K562 (cell line): ENCODE measurements at regions not wholly inside any gene's neighbourhood (a gene's known extent, or its start where the extent isn't known, plus 50 kb on each side); places are given as distances from the start of the nearest gene placed in this dataset.
"Not testable (repeated sequence)": the region's sequence is repeated elsewhere in the genome, so short reads cannot be mapped to it uniquely, and the experiment has no call there.

Experiments
- ATAC-seq: fragments of 200-7000 bp; cut with Tn5 transposase; 3 replicates; pipeline ENCODE4 v1.9.1; 2020; ENCODE audit warnings: moderate library complexity
- BruUV-seq: library from RNA; stranded (reverse); fragments of 400-500 nt; replicated peaks from 2 replicates; lab custom pipeline; 2021; lab: Mats Ljungman, UMichigan
- CTCF ChIA-PET: fragments of 300-600 bp; formaldehyde crosslinking; extraction: SDS; loops from one replicate; lab custom pipeline; 2021; ENCODE audit warnings: low intra/inter-chr PET ratio; lab: Yijun Ruan, JAX
- POLR2A ChIA-PET: fragments of 300-600, 350-650 bp; sonication (Branson Sonifier 250); formaldehyde crosslinking; extraction: SDS; loops from one replicate; lab custom pipeline; 2021; ENCODE audit warnings: antibody characterized with exemption, inconsistent platforms; lab: Yijun Ruan, JAX
- DNase-seq, 4 experiments: peaks; one replicate each; pipeline versions ENCODE4 v3.0.0 to v3.0.0-alpha.2; 2011 to 2018; ENCODE audit warnings: low spot score in 3 of 4, mixed read lengths in 3 of 4; ENCODE audit errors: extremely low read depth in 1 of 4
- FAIRE-seq: peaks from 2 replicates; lab custom pipeline; 2011; peaks lifted over from hg19 to GRCh38; lab: Jason Lieb, UNC
- H2AFZ ChIP-seq: 2 replicates; pipeline ENCODE4 v1.6.0; 2011; ENCODE audit warnings: low read depth, low read length, control low read depth, inconsistent platforms
- H3K27ac ChIP-seq: fragments of 200-600 bp; 3 replicates; pipeline ENCODE4 v1.8.0; 2011; ENCODE audit warnings: low read depth, mild to moderate bottlenecking, control low read depth, inconsistent platforms, low read length, moderate library complexity, mixed read lengths; ENCODE audit errors: extremely low read depth
- H3K27me3 ChIP-seq, 2 experiments: fragments of 300-600 bp in 1 of 2; 2 replicates in 1 of 2; 3 replicates in 1 of 2; pipeline versions ENCODE4 v1.6.0 to v1.8.0; 2011; ENCODE audit warnings: inconsistent platforms in 2 of 2, low read length in 2 of 2, mild to moderate bottlenecking in 1 of 2, mixed read lengths in 1 of 2, moderate library complexity in 1 of 2; ENCODE audit not compliant: control insufficient read depth in 2 of 2, insufficient read depth in 2 of 2
- H3K36me3 ChIP-seq: fragments of 300-600 bp; 3 replicates; pipeline ENCODE4 v1.8.0; 2011; ENCODE audit warnings: mild to moderate bottlenecking, low read length, inconsistent platforms; ENCODE audit not compliant: control insufficient read depth, insufficient read depth
- H3K4me1 ChIP-seq, 2 experiments: fragments of 200-600 bp in 1 of 2; replicated peaks in 1 of 2; 2 replicates in 1 of 2; 3 replicates in 1 of 2; pipeline versions ENCODE4 v1.5.1 to v1.8.0; 2011; ENCODE audit warnings: inconsistent platforms in 2 of 2, low read length in 2 of 2, mild to moderate bottlenecking in 1 of 2, mixed read lengths in 1 of 2, moderate library complexity in 1 of 2; ENCODE audit not compliant: control insufficient read depth in 2 of 2, insufficient read depth in 2 of 2
- H3K4me2 ChIP-seq: 2 replicates; pipeline ENCODE4 v1.6.1; 2011; ENCODE audit warnings: low read length, control low read depth, inconsistent platforms, mixed read lengths; ENCODE audit not compliant: insufficient read depth
- H3K4me3 ChIP-seq: fragments of 200-600 bp; sonication (generic), shearing (Covaris generic); 2 replicates; pipeline ENCODE4 v1.5.1; 2016; ENCODE audit warnings: control low read depth, inconsistent platforms
- H3K79me2 ChIP-seq: fragments of 200-600 bp; 3 replicates; pipeline ENCODE4 v1.8.0; 2011; ENCODE audit warnings: low read length, inconsistent platforms; ENCODE audit not compliant: control insufficient read depth, insufficient read depth
- H3K9ac ChIP-seq, 2 experiments: 2 replicates each; pipeline versions ENCODE4 v1.6.0 to v1.6.1; 2011; ENCODE audit warnings: low read depth in 2 of 2, low read length in 2 of 2, control low read depth in 1 of 2, inconsistent platforms in 1 of 2, mild to moderate bottlenecking in 1 of 2, mixed read lengths in 1 of 2; ENCODE audit not compliant: insufficient read depth in 1 of 2
- H3K9me1 ChIP-seq: one replicate; pipeline ENCODE4 v1.6.0; 2011; ENCODE audit warnings: inconsistent platforms, mild to moderate bottlenecking, low read length, moderate library complexity; ENCODE audit not compliant: control insufficient read depth, insufficient read depth
- H3K9me3 ChIP-seq: replicated peaks from 2 replicates; pipeline ENCODE4 v1.5.1; 2011; ENCODE audit warnings: low read depth, low read length, inconsistent platforms; ENCODE audit not compliant: control insufficient read depth, insufficient read depth
- H4K20me1 ChIP-seq: replicated peaks from 2 replicates; pipeline ENCODE4 v1.6.1; 2011; ENCODE audit warnings: low read length, inconsistent platforms, mixed read lengths; ENCODE audit not compliant: control insufficient read depth, insufficient read depth
- CREB3 ChIP-seq: fragments of 450-650 bp; conservative IDR thresholded peaks from 2 replicates; pipeline ENCODE4 v1.6.1; 2016; ENCODE audit warnings: missing genetic modification characterization, low read depth, mild to moderate bottlenecking, missing compliant biosample characterization, moderate library complexity
- YY1 ChIP-seq, 3 experiments: IDR thresholded peaks; 2 replicates each; pipeline ENCODE4 v1.6.1; 2011; ENCODE audit warnings: low read length in 2 of 3, mild to moderate bottlenecking in 2 of 3, moderate library complexity in 2 of 3, borderline replicate concordance in 1 of 3, control low read depth in 1 of 3, low read depth in 1 of 3; ENCODE audit not compliant: insufficient read depth in 3 of 3, insufficient replicate concordance in 2 of 3, control insufficient read depth in 1 of 3, insufficient read length in 1 of 3; ENCODE audit errors: extremely low read depth in 1 of 3
- WGBS: fragments of 100-300 bp; shearing (Covaris generic); methylation state at CpG from one replicate; pipeline ENCODE4 v1.1.6; 2016; ENCODE audit warnings: low coverage, mixed read lengths; ENCODE audit not compliant: insufficient coverage; ENCODE audit errors: missing lambda C conversion rate; 5-methylcytosine and 5-hydroxymethylcytosine counted together
- in situ Hi-C: fragments of 300-500 bp; cut with MboI; formaldehyde crosslinking; loops from 4 replicates; pipeline ENCODE4 v1.15.0; 2018; ENCODE audit warnings: inconsistent platforms, mixed read lengths
- intact Hi-C: fragments of 100-400 bp; cut with micrococcal nuclease; formaldehyde crosslinking; loops from 2 replicates; pipeline ENCODE4 v1.14.2; 2022

DNA sequence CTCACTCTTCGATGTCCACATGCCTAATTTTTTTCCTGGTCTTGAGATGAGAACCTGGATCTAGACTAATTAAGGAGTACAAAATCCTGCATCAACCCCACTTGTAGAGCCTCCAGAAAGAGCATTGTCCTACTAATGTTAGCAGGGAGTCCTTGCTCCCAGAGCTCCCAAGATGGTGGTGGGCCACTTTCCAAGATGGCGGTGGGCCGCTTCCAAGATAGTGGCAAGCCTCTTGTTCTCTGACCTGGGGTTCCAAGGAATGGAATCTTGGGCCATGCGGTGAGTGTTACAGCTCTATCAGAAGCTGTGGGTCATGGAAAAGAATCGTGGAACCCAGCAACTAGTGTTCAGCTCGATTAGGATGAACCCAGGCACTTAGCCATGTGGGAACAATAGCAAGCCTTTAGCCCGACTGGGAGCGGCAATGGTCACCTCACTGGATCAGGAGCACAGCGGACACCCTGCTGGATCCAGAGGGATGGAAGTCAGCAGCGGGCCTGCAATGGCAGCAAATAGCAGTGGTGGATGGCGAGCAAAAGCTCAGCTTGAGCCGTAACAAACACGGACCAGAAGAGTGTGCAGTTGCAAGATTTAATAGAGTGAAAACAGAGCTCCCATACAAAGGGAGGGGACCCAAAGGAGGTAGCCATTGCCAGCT lies 1997.5 kb upstream of the RAG2 start:
- TF ChIP-seq CREB3 = 0 out of 2 replicates have a peak, but pooled peaks have one; percentile 33
- TF ChIP-seq YY1 (IDR thresholded peaks at IDR 0.05; ENCODE audit: borderline replicate concordance in 1 of 3, control insufficient read depth in 1 of 3, extremely low read depth in 1 of 3, insufficient read depth in 3 of 3, insufficient read length in 1 of 3, insufficient replicate concordance in 2 of 3, low read depth in 1 of 3, low read length in 2 of 3) = peak in 1 of 3 experiments; percentile 52
- peak overlapping the region; percentile 73 for H2AFZ ChIP-seq
- WGBS = 68% methylated on average over 12 of the region's 13 CpGs
- CTCF ChIA-PET, H3K36me3 ChIP-seq, H4K20me1 ChIP-seq, BruUV-seq, H3K9ac ChIP-seq, H3K79me2 ChIP-seq, in situ Hi-C loops, ATAC-seq, H3K9me3 ChIP-seq, POLR2A ChIA-PET, intact Hi-C loops, H3K27ac ChIP-seq, H3K4me1 ChIP-seq, H3K9me1 ChIP-seq, DNase-seq, H3K4me2 ChIP-seq, FAIRE-seq, H3K4me3 ChIP-seq, H3K27me3 ChIP-seq: not testable (repeated sequence)
